Natural killer cell (primary cell): ENCODE measurements at regions not wholly inside any gene's neighbourhood (a gene's known extent, or its start where the extent isn't known, plus 50 kb on each side); places are given as distances from the start of the nearest gene placed in this dataset.
A peak's percentile ranks its signal among the peaks of the same experiment; 100 is the strongest.
"Not testable (repeated sequence)": the region's sequence is repeated elsewhere in the genome, so short reads cannot be mapped to it uniquely, and the experiment has no call there.

Experiments
- ATAC-seq, 3 donors: fragments of 150-1000 bp in 2 of 3; fragments of 200-7000 bp in 1 of 3; cut with Tn5 transposase; 1 replicate in 1 of 3; 2 replicates in 2 of 3; pipeline ENCODE4 v1.10.0; 2021; ENCODE audit warnings: mild to moderate bottlenecking in 2 of 3, moderate library complexity in 2 of 3
- DNase-seq, 2 donors: peaks; one replicate each; pipeline versions ENCODE4 v3.0.0 to v3.0.0-alpha.2; 2013 to 2021; ENCODE audit warnings: mixed read lengths in 1 of 2
- H3K27ac ChIP-seq: one replicate; pipeline ENCODE4 v1.5.1; 2013; ENCODE audit warnings: mild to moderate bottlenecking, low read length
- H3K27me3 ChIP-seq: one replicate; pipeline ENCODE4 v1.6.1; 2013; ENCODE audit warnings: low read length; ENCODE audit not compliant: control insufficient read depth, insufficient read depth
- H3K36me3 ChIP-seq: one replicate; pipeline ENCODE4 v1.6.1; 2013; ENCODE audit warnings: low read length; ENCODE audit not compliant: control insufficient read depth, insufficient read depth
- H3K4me1 ChIP-seq: one replicate; pipeline ENCODE4 v1.6.1; 2013; ENCODE audit warnings: low read length; ENCODE audit not compliant: control insufficient read depth, insufficient read depth
- H3K4me3 ChIP-seq: one replicate; pipeline ENCODE4 v1.5.1; 2013; ENCODE audit warnings: low read length
- H3K9me3 ChIP-seq: one replicate; pipeline ENCODE4 v1.6.1; 2013; ENCODE audit warnings: low read length; ENCODE audit not compliant: control insufficient read depth, insufficient read depth
- H3K27ac Mint-ChIP-seq, 2 donors: one replicate each; pipeline ENCODE4 v1.8.0; 2022; ENCODE audit warnings: mild to moderate bottlenecking in 2 of 2, mixed read lengths in 2 of 2, moderate library complexity in 1 of 2
- H3K27me3 Mint-ChIP-seq, 2 donors: one replicate each; pipeline ENCODE4 v1.8.0; 2022; ENCODE audit warnings: low read depth in 2 of 2, mixed read lengths in 2 of 2
- H3K36me3 Mint-ChIP-seq: one replicate; pipeline ENCODE4 v1.8.0; 2022; ENCODE audit warnings: mixed read lengths
- H3K4me1 Mint-ChIP-seq, 2 donors: one replicate each; pipeline ENCODE4 v1.8.0; 2022; ENCODE audit warnings: mixed read lengths in 2 of 2
- H3K4me3 Mint-ChIP-seq: one replicate; pipeline ENCODE4 v1.8.0; 2022; ENCODE audit warnings: mild to moderate bottlenecking, moderate library complexity, mixed read lengths
- H3K9me3 Mint-ChIP-seq, 2 donors: one replicate each; pipeline ENCODE4 v1.8.0; 2022; ENCODE audit warnings: mixed read lengths in 2 of 2
- WGBS: methylation state at CpG from one replicate; pipeline ENCODE4 v1.1.7; 2013; ENCODE audit warnings: missing lambda C conversion rate; ENCODE audit not compliant: insufficient coverage; 5-methylcytosine and 5-hydroxymethylcytosine counted together
- intact Hi-C: fragments of 100-400 bp; cut with micrococcal nuclease; formaldehyde crosslinking; loops from one replicate; pipeline ENCODE4 v1.14.2; 2022
- TF ChIP-seq, protein P1 (sequence below): fragments of 200-600 bp; IDR thresholded peaks from one replicate; pipeline ENCODE4 v1.8.0; 2022; ENCODE audit warnings: antibody characterized with exemption

DNA sequence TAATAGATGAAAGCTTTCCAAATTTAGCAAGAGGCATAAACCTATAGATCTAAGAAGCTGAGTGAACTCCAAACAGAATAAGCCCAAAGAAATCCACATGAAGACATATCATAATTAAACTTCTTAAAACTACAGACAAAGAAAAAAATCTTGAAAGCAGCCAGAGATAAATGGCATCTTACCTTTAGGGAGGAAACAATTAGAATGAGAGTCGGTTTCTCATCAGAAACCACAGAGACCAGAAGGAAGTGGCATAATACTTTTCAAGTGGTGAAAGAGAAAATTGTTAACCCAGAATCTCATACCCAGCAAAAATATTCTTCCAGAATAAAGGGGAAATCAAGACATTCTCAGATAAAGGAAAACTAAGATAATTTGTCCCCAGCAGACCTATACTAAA lies 98.9 kb upstream of the NANOS1 start:
- WGBS, result 0% methylated on average over 1 of the region's 1 CpG
- Histone ChIP-seq H3K27me3 (peaks cover 9% of the 10 kb centered on the region), H3K36me3 (no peaks in the 10 kb centered on the region), H3K4me3 (no peak overlapping the region), H3K27ac (no peak overlapping the region), H3K9me3 (no peaks in the 10 kb centered on the region), H3K4me1 (no peaks in the 10 kb centered on the region)
- peaks cover 44% of the 10 kb centered on the region for H3K36me3 Mint-ChIP-seq
- no peak overlapping the region for H3K4me3 Mint-ChIP-seq
- peaks cover 20 to 40% of the 10 kb centered on the region in 2 donors for H3K27me3 Mint-ChIP-seq
- DNase-seq (no peak), ATAC-seq (no peak)
- peaks cover 7 to 10% of the 10 kb centered on the region in 2 donors for H3K4me1 Mint-ChIP-seq
- H3K9me3 Mint-ChIP-seq, result peaks cover 12 to 17% of the 10 kb centered on the region in 2 donors
- peak overlapping the region in 1 of 2 donors; percentile 26 for H3K27ac Mint-ChIP-seq
- TF ChIP-seq, protein P1, sequence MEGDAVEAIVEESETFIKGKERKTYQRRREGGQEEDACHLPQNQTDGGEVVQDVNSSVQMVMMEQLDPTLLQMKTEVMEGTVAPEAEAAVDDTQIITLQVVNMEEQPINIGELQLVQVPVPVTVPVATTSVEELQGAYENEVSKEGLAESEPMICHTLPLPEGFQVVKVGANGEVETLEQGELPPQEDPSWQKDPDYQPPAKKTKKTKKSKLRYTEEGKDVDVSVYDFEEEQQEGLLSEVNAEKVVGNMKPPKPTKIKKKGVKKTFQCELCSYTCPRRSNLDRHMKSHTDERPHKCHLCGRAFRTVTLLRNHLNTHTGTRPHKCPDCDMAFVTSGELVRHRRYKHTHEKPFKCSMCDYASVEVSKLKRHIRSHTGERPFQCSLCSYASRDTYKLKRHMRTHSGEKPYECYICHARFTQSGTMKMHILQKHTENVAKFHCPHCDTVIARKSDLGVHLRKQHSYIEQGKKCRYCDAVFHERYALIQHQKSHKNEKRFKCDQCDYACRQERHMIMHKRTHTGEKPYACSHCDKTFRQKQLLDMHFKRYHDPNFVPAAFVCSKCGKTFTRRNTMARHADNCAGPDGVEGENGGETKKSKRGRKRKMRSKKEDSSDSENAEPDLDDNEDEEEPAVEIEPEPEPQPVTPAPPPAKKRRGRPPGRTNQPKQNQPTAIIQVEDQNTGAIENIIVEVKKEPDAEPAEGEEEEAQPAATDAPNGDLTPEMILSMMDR, result no peak
- intact Hi-C loops, result no loop called here

- Mint-ChIP-seq H3K9me3 (peaks cover 12 to 17% of the 10 kb centered on the region in 2 donors), H3K27ac (no peak overlapping the region), H3K27me3 (peaks cover 15 to 39% of the 10 kb centered on the region in 2 donors), H3K4me1 (peaks cover 7 to 10% of the 10 kb centered on the region in 2 donors), H3K4me3 (no peak overlapping the region), H3K36me3 (peaks cover 44% of the 10 kb centered on the region)
- Histone ChIP-seq H3K4me3 (no peak overlapping the region), H3K27me3 (peaks cover 9% of the 10 kb centered on the region), H3K36me3 (no peaks in the 10 kb centered on the region), H3K27ac (no peak overlapping the region), H3K4me1 (no peaks in the 10 kb centered on the region), H3K9me3 (no peaks in the 10 kb centered on the region)
- DNase-seq (no peak), ATAC-seq (no peak)
- TF ChIP-seq, protein P1, result no peak
- no CpG with 5 or more reads among the region's 1 CpG for WGBS
- intact Hi-C loops, result no loop called here
Observed at GRCh38 chr10:118931436-118931835, 98.1 kb upstream of the NANOS1 start.

GRCh38 chr10:118932154-118932553 lies 97.4 kb upstream of the NANOS1 start:
- intact Hi-C loops, H3K4me3 Mint-ChIP-seq, H3K4me1 ChIP-seq, H3K27ac Mint-ChIP-seq, DNase-seq, H3K36me3 ChIP-seq, H3K27ac ChIP-seq, H3K4me3 ChIP-seq, H3K9me3 ChIP-seq, H3K27me3 ChIP-seq, ATAC-seq: not testable (repeated sequence)
- Mint-ChIP-seq H3K27me3 (peaks cover 15 to 38% of the 10 kb centered on the region in 2 donors), H3K4me1 (peaks cover 7 to 10% of the 10 kb centered on the region in 2 donors), H3K36me3 (peaks cover 44% of the 10 kb centered on the region), H3K9me3 (peaks cover 12 to 17% of the 10 kb centered on the region in 2 donors)
- 100% methylated on average over 1 of the region's 1 CpG for WGBS

- TF ChIP-seq, protein P1, result no peak
- Mint-ChIP-seq H3K4me3 (no peak overlapping the region), H3K4me1 (no peaks in the 10 kb centered on the region), H3K36me3 (peaks cover 26% of the 10 kb centered on the region), H3K27me3 (peaks cover 20 to 59% of the 10 kb centered on the region in 2 donors), H3K27ac (no peak overlapping the region), H3K9me3 (peaks cover 0 to 2% of the 10 kb centered on the region in 2 donors)
- WGBS, result 68% methylated on average over 3 of the region's 3 CpGs
- no peak for DNase-seq
- peaks cover 9% of the 10 kb centered on the region for H3K27me3 ChIP-seq
- no peak for ATAC-seq
- no peaks in the 10 kb centered on the region for H3K36me3 ChIP-seq
- H3K4me1 ChIP-seq, result no peaks in the 10 kb centered on the region
- H3K9me3 ChIP-seq, result no peaks in the 10 kb centered on the region
- no peak overlapping the region for H3K4me3 ChIP-seq
- intact Hi-C loops, result no loop called here
- H3K27ac ChIP-seq, result no peak overlapping the region
Observed at GRCh38 chr10:118937226-118937625, 92.3 kb upstream of the NANOS1 start.
